Smooth muscle cell (in vitro differentiated cells): ENCODE measurements at regions not wholly inside any gene's neighbourhood (a gene's known extent, or its start where the extent isn't known, plus 50 kb on each side); places are given as distances from the start of the nearest gene placed in this dataset.

Source experiments
- DNase-seq: peaks from one replicate; lab custom pipeline; 2025; ENCODE audit not compliant: unreplicated experiment; lab: John Stamatoyannopoulos, UW
- H2AFZ ChIP-seq: fragments of 200-600 bp; sonication (generic); 2 replicates; pipeline ENCODE4 v1.6.0; 2016; ENCODE audit warnings: antibody characterized with exemption, low read depth, mild to moderate bottlenecking
- H3F3A ChIP-seq: fragments of 200-600 bp; sonication (generic); 2 replicates; pipeline ENCODE4 v1.6.0; 2017; ENCODE audit warnings: antibody characterized with exemption, low read depth
- H3K27ac ChIP-seq: fragments of 200-600 bp; sonication (generic); 2 replicates; pipeline ENCODE4 v1.5.1; 2016; ENCODE audit warnings: low read depth, mild to moderate bottlenecking
- H3K27me3 ChIP-seq: fragments of 200-600 bp; sonication (generic); 2 replicates; pipeline ENCODE4 v1.6.1; 2016; ENCODE audit warnings: low read depth, mild to moderate bottlenecking
- H3K36me3 ChIP-seq: fragments of 200-600 bp; sonication (generic); 2 replicates; pipeline ENCODE4 v1.5.1; 2016; ENCODE audit warnings: low read depth
- H3K4me1 ChIP-seq: fragments of 200-600 bp; sonication (generic); 2 replicates; pipeline ENCODE4 v1.5.1; 2016; ENCODE audit warnings: low read depth
- H3K4me2 ChIP-seq: fragments of 200-600 bp; sonication (generic); 2 replicates; pipeline ENCODE4 v1.6.0; 2016; ENCODE audit warnings: mild to moderate bottlenecking
- H3K4me3 ChIP-seq: fragments of 200-600 bp; sonication (generic); 2 replicates; pipeline ENCODE4 v1.5.1; 2016; ENCODE audit warnings: mild to moderate bottlenecking
- H3K79me2 ChIP-seq: fragments of 200-600 bp; sonication (generic); 2 replicates; pipeline ENCODE4 v1.6.0; 2016; ENCODE audit warnings: low read depth, mild to moderate bottlenecking
- H3K9ac ChIP-seq: fragments of 200-600 bp; sonication (generic); 2 replicates; pipeline ENCODE4 v1.6.0; 2016; ENCODE audit warnings: low read depth
- H3K9me3 ChIP-seq: fragments of 200-600 bp; sonication (generic); replicated peaks from 2 replicates; pipeline ENCODE4 v1.5.1; 2016; ENCODE audit warnings: low read depth
- H4K20me1 ChIP-seq: fragments of 200-600 bp; sonication (generic); 2 replicates; pipeline ENCODE4 v1.6.0; 2016; ENCODE audit warnings: low read depth
- WGBS: methylation state at CpG from one replicate; pipeline ENCODE4 v1.1.7; 2016; ENCODE audit warnings: low lambda C conversion rate; 5-methylcytosine and 5-hydroxymethylcytosine counted together
- TF ChIP-seq, protein P1 (sequence below): fragments of 200-600 bp; sonication (generic); IDR thresholded peaks from 2 replicates; pipeline ENCODE4 v1.5.1; 2017; ENCODE audit warnings: borderline replicate concordance, mild to moderate bottlenecking, antibody characterized with exemption; ENCODE audit not compliant: insufficient read depth, poor library complexity, severe bottlenecking

DNA sequence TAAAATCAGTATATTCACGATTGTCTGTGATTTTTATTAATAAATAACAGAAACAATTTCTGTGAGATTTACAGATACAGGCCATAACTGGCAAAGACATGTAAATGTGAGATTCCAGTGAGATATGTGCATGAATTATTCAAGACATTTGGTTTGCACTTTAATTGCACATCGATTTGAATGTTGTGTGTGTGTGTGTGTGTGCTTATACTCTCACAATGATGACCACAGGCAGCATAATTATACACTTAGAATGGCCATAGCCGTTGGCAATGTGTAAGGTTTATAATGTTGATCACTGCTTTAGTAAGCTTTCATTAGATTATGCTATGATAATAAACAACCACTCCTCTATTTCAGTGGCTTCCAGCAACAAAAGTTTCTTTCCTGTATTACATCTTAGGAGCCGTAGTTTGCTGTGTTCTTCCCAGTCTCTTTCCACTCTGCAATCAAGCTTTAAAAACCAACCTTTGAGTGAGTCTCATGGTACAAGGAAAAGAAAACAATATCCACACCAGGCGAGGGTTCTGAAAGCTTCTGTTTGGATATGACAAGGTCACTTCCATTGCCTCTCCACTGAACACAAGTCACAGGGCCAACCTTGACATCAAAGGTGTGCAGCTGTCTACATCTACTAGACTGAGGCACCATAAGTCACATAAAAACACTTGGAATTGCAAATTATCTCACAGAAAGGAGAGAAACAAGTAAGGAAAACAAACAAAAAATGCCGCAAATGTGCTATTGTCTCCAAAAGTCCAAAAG is 897.7 kb downstream of the RAB28 start:
- H2AFZ ChIP-seq: no peak overlapping the region
- H3K4me1 ChIP-seq: no peaks in the 10 kb centered on the region
- H3K4me3 ChIP-seq: no peak overlapping the region
- H3K4me2 ChIP-seq: no peak overlapping the region
- H3K9me3 ChIP-seq: no peaks in the 10 kb centered on the region
- no peaks in the 10 kb centered on the region for H3F3A ChIP-seq
- TF ChIP-seq, protein P1, sequence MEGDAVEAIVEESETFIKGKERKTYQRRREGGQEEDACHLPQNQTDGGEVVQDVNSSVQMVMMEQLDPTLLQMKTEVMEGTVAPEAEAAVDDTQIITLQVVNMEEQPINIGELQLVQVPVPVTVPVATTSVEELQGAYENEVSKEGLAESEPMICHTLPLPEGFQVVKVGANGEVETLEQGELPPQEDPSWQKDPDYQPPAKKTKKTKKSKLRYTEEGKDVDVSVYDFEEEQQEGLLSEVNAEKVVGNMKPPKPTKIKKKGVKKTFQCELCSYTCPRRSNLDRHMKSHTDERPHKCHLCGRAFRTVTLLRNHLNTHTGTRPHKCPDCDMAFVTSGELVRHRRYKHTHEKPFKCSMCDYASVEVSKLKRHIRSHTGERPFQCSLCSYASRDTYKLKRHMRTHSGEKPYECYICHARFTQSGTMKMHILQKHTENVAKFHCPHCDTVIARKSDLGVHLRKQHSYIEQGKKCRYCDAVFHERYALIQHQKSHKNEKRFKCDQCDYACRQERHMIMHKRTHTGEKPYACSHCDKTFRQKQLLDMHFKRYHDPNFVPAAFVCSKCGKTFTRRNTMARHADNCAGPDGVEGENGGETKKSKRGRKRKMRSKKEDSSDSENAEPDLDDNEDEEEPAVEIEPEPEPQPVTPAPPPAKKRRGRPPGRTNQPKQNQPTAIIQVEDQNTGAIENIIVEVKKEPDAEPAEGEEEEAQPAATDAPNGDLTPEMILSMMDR: no peak
- H4K20me1 ChIP-seq: no peaks in the 10 kb centered on the region
- 91% methylated on average over 6 of the region's 6 CpGs for WGBS
- H3K79me2 ChIP-seq: no peaks in the 10 kb centered on the region
- no peaks in the 10 kb centered on the region for H3K36me3 ChIP-seq
- H3K27ac ChIP-seq: no peak overlapping the region
- no peaks in the 10 kb centered on the region for H3K27me3 ChIP-seq
- DNase-seq: no peak
- no peak overlapping the region for H3K9ac ChIP-seq

DNA sequence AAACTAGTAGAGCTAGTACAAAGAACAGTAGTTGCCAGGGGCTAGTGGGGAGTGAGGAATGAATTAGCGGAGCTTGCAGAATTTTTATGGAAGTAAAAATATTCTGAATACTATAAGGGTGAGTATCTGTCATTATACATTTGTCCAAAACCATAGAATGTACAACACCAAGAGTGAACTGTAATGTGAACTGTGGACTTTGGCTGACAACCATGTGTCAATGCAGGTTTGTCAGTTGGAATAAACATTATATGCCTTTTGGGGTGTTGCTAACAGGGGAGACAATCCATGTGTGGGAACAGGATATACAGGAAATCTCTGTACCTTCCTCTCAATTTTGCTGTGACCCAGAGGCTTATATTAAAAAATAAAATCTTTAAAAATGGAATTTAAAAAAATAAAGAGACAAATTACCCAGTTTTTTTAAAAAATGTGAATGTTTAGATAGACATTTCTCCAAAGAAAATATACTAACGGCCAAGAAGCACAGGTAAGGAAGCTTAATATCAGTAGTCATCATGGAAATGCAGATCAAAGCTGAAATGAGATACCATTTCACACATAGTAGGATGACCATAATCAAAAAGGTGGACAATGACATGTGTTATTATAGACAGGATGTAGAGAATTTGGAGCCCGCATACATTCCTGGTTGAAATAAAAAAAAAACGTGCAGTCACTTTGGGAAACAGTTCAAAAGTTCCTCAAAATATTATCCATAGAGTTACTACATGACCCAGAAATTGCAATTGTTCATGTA is 899.8 kb downstream of the RAB28 start:
- Histone ChIP-seq H3K9ac (no peak overlapping the region), H3K79me2 (no peaks in the 10 kb centered on the region), H3K36me3 (no peaks in the 10 kb centered on the region), H3K27ac (no peak overlapping the region), H4K20me1 (no peaks in the 10 kb centered on the region), H3K4me3 (no peak overlapping the region), H3K4me2 (no peak overlapping the region), H3F3A (no peaks in the 10 kb centered on the region), H3K9me3 (no peaks in the 10 kb centered on the region), H3K27me3 (no peaks in the 10 kb centered on the region), H2AFZ (no peak overlapping the region), H3K4me1 (no peaks in the 10 kb centered on the region)
- TF ChIP-seq, protein P1: no peak
- DNase-seq: no peak
- WGBS: 48% methylated on average over 4 of the region's 4 CpGs

DNA sequence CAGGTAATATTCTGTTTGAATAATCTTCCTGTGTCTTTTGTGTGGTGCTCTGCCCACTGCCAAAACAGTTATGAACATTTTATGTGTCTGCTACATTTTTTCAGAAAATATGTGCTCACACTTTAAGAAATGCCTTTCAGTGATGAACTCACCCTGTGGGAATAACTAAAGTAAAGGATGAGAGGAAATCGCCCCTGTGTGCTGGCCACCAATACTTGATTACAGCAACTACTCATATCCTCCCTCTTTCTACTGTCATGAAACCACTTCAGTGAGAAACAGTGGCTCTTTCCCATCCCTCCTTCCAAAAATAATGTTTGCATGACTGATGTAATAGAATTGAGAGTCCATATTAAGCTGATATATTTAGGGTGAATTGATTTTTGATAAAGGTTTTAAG is 900.9 kb downstream of the RAB28 start:
- H3K79me2 ChIP-seq: no peaks in the 10 kb centered on the region

More for the DNA sequence above, 900.9 kb downstream of the RAB28 start:
- Histone ChIP-seq H3K9ac (no peak overlapping the region), H3K27me3 (no peaks in the 10 kb centered on the region), H3K4me1 (no peaks in the 10 kb centered on the region), H3K4me2 (no peak overlapping the region), H4K20me1 (no peaks in the 10 kb centered on the region), H3F3A (no peaks in the 10 kb centered on the region), H3K36me3 (no peaks in the 10 kb centered on the region), H2AFZ (no peak overlapping the region), H3K27ac (no peak overlapping the region), H3K9me3 (no peaks in the 10 kb centered on the region), H3K4me3 (no peak overlapping the region)
- 61% methylated on average over 1 of the region's 1 CpG for WGBS
- no peak for DNase-seq
- TF ChIP-seq, protein P1: no peak
